NCI-H2107 (cell line): ENCODE measurements at regions not wholly inside any gene's neighbourhood (a gene's known extent, or its start where the extent isn't known, plus 50 kb on each side); places are given as distances from the start of the nearest gene placed in this dataset.
"Not testable (repeated sequence)": the region's sequence is repeated elsewhere in the genome, so short reads cannot be mapped to it uniquely, and the experiment has no call there.

Source experiments
- DNase-seq: peaks from one replicate; lab custom pipeline; 2025; lab: John Stamatoyannopoulos, UW

DNA sequence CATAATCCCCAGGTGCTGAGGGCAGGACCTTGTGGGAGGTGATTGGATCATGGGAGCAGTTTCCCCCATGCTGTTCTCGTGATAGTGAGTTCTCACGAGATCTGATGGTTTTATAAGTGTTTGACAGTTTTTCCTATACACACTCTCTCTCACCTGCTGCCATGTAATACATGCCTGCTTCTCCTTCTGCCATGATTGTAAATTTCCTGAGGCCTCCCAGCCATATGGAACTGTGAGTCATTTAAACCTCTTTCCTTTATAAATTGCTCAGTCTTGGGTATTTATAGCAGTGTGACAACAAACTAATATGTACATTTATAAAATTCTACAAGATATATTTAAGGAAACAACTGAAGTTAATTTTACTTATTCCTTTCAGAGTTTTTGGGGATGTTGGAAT is 170.8 kb upstream of the BET1 start:
- DNase-seq = no peak

DNA sequence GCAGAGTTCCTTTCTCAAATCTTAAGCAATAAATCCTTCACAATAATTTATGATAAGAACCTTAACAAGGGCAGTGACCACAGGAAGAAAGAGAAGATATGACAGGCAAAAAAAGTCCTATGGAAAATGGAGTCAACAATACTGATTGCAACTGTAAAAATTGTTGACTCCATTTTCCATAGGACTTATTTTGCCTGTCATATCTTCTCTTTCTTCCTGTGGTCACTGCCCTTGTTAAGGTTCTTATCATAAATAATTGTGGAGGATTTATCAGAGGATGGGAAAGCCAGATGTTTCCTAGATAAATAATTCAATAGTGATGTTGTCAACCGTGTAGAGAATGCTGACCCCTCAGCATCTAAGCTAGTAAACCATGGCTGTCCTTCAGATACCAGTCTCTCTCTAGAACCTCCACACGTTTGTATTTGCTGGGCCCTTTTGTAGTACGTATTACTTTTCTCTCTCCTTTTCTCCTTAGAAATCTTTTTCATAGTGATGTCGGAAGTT is 172.6 kb upstream of the BET1 start:
- DNase-seq = no peak

DNA sequence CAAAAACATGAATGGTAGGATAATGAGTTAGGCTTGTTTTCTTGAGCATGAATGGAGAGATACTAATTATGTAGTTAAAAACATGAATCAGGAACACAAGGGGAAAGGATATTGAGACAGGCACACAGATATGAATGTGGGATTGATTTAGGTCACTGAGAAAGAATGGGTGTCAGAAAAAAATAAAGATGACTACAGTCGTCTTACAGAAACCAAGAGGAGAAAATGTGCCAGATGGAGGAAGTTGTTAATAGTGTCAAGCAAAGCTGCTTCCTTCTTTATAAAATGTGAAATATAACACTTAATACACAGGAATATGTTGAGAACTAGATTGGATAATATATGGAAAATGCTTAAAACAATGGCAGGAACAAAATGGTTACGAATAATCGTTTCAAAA is 173.3 kb upstream of the BET1 start:
- DNase-seq = no peak

DNA sequence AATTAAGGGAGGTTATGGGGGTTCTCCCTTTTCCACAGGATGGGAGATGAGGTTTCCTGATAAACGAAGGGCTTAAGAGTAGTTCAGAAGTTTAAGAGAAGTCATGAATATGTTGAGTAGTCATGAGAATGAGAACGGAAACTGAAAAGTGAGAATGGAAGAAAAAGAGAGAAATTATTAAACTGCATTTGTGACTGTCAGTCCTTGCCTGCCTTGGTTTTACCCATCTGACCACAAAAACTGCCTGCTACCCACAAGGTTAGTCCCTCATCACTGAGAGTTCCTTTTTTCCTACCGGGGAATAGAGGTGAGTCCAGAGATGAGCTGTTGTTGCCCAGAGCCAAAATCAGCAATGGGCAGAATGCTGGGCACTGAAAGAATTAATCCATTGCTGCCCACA is 174.1 kb upstream of the BET1 start:
- DNase-seq = no peak

GRCh38 chr7:94179466-94179865 is 175.3 kb upstream of the BET1 start:
- no peak for DNase-seq

DNA sequence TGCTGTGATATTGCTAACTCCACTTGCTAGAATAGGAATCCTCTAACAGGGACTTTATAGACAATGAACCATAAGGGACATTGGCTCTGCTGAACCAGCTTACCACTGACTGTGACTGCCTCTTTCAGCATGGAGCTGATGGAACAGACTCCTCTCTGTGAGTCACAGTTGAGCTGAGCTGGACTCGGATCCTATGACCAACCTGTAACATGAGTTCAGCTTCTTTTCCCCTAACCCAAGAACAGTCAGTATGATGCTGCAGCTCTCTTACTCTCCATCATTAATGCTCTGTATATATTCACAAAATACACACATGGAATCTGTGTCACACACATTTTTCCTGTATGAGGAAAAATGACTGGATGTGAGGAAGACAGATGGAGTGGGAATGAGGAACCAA is 177.9 kb upstream of the BET1 start:
- no peak for DNase-seq

DNA sequence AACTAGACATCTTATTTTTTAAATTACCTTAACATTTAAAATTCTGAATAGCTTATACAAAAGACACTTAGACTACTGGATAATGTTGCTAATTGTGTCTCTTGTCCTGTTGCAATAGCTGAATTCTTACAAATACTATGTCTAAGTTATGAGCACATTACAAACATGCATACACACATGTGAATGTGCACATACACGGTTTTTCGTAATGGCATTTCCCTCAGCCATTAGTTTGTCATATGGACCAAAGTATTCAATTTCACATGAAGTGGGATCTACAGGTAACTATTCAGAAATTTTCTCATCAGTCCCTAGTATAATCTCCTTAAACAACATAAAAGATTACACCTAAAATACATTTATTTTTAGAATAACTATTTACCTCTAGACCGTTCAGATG is 178.6 kb upstream of the BET1 start:
- DNase-seq = no peak

DNA sequence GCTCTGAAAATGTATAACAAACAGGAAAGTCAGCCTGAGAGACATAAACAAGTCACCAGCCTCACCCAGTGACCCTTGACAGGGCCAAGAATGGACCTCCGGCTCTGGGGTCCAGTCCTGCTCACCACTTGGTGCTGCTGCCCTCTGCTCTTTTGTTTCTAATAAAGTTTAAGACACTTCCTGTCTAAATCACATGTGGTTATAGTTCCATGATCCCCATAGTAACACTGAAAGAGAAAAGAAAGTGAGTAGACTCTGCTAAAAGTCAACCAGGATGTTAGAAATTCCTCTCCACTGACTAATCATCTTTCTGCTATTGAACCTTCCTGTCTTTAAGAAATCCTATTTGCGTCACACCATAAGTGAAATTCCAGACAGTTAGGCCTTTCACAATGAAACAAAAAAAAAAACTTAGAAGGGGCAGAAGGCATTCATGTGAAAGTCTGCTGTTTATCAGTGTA is 179.2 kb upstream of the BET1 start:
- no peak for DNase-seq

GRCh38 chr7:94183891-94184290 is 179.7 kb upstream of the BET1 start:
- DNase-seq = no peak

GRCh38 chr7:94188350-94188749 is 184.2 kb upstream of the BET1 start:
- no peak for DNase-seq

DNA sequence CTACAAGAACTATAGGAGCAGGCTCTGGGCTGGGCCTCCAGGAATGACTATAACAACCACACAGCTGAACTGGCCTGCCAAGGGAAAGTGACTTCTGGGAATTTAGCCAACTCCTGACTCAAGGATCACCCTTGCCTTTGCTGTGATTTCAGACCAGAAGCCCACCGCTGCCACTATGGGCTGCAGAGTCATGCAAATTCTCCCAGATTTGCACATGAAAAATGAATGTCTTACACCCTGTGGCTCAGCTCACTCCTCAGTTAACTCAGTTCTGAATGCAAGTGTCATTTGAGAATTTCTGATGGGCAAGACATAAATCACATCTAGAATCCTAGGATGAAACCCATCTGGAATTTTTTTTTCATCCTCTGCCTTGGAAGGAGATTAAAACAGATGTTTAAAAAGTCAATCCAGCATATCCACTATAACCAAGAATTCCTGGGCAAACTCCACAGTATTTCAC is 186.5 kb upstream of the BET1 start:
- DNase-seq = no peak

DNA sequence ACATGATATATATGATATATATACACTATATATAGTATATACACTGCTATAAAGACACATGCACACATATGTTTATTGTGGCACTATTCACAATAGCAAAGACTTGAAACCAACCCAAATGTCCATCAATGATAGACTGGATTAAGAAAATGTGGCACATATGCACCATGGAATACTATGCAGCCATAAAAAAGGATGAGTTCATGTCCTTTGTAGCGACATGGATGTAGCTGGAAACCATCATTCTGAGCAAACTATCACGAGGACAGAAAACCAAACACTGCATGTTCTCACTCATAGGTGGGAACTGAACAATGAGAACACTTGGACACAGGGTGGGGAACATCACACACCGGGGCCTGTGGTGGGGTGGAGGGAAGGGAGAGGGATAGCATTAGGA is 190.3 kb upstream of the BET1 start:
- DNase-seq = not testable (repeated sequence)

- no peak for DNase-seq
Measured at GRCh38 chr7:94195201-94195600, 191.0 kb upstream of the BET1 start.

DNA sequence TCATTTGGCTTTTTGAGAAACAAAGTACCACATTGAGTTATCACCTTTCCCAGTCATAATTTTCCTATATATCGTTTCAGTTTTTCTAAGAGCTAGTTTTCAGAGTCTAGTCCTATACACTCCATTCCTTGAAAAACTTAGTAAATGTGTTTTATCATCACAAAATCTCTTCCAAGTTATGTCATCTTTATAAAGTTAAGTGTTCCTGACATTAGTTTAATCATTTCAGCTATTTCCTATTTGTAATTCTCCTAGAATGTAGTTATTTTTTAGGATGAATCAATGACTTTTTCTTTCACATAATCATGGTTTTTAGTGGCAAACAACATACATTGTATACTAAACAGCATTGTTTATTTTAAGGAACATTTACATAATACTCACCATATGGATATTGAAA is 191.7 kb upstream of the BET1 start:
- no peak for DNase-seq

DNA sequence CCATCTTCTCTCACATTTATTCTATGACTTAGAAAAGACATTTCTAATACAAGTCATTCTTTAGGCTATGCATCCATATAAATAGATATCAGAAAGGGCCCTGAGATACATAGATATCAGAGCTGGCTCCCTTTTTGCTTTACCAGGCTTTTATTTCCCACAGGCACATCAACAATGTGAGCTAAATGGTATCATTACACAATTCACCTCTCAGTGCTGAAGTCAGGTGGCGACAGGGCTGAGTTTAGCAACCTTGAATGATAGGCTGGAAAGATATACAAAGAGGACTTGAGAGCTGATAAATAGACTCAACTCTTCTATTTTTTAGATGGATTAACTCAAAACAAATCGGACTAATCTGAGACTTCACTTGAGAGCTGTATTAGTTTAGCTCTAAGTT is 189.2 kb upstream of the COL1A2 start:
- DNase-seq = no peak

DNA sequence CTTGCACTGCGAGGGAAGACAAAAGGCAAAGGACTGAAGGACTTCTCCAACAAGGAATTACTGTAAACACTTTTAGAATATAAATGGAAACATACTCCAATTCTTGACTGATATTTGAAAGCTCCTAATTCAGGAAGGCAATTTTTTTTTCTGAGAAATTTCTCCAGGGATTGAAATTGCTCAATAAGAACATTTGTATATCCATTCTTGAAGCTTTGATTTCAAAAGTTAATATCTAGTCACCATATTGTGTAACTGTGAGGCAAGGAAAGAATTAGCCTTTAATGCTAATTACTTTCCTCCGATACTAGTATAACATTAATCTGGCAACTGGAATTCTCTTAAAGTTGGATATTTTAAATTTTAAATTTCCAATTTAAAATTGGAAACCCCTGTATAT is 188.4 kb upstream of the COL1A2 start:
- DNase-seq = no peak

DNA sequence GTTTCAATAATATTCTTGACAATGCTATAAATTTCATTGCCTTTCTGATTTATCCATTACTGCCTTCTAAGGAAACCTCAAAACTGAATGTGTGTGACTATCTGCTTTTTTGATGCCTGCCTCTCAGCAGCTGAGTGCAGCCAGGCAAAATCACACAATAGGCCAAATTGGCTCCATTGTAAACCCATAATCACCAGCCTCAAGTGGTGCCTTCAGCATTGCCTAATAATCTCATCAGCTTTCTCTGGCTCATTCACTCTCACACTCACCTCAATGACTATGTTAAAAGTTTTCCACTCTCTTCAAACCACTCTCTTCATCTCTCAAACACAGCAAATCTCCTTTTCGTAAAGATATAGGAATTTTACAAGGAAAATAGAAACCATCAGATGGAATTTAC is 182.5 kb upstream of the COL1A2 start:
- DNase-seq = no peak

- no peak for DNase-seq
Measured at GRCh38 chr7:94216944-94217461, 177.7 kb upstream of the COL1A2 start.

GRCh38 chr7:94217766-94218165 is 176.9 kb upstream of the COL1A2 start:
- no peak for DNase-seq

- no peak for DNase-seq
Measured at GRCh38 chr7:94222516-94222915, 172.2 kb upstream of the COL1A2 start.

GRCh38 chr7:94223375-94224084 is 171.2 kb upstream of the COL1A2 start:
- DNase-seq = no peak

- no peak for DNase-seq
Measured at GRCh38 chr7:94228223-94228622, 166.5 kb upstream of the COL1A2 start.

DNA sequence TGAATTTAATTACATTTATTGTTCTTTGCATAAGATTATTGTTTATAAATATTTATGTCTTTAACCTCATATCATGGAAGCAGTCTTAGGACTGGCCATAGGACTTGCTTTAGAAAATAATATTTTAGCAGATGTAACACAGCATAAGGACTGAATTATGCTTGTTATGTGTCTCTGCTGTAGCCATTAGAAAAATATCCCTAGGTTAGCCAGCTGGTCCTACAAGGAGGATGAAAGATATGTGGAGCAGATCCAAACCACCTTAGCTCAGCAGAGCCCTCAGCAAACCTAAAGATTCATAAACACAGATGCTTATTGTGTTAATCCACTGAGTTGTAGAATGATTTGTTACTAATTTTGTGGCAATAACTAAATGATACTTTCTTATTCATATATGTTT is 166.0 kb upstream of the COL1A2 start:
- no peak for DNase-seq

DNA sequence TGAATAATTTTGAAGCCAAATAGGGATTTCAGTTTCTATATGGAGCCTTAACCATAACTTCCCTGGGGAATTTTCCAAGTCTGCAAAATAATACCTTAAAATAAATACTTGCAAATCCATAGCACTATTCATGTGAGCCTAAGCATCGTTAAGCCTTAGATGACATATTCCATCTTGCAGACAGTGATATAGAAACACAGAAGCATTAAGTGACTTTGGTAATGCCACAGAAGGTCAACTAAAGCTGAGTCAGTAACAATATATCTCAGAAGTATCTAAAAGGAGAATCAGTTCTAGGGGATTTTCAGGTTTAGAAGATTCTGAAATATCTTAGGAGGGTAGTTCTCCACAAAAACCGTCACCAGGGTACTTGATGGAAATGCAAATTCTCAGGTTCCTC is 163.4 kb upstream of the COL1A2 start:
- no peak for DNase-seq
